Vagina (tissue), 2 donors: ENCODE measurements at regions not wholly inside any gene's neighbourhood (a gene's known extent, or its start where the extent isn't known, plus 50 kb on each side); places are given as distances from the start of the nearest gene placed in this dataset.

Experiments
- POLR2A ChIP-seq, 2 donors: fragments of 450-650 bp; IDR thresholded peaks; one replicate each; pipeline ENCODE4 v1.6.1; 2017; ENCODE audit warnings: antibody characterized with exemption in 2 of 2, mild to moderate bottlenecking in 2 of 2, moderate library complexity in 2 of 2
- TF ChIP-seq, protein P1 (sequence below), 3 experiments: fragments of 450-650 bp in 2 of 3; fragments of 200-600 bp in 1 of 3; sonication (generic) in 1 of 3; IDR thresholded peaks; one replicate each; pipeline ENCODE4 v1.5.1; 2017 to 2019; ENCODE audit warnings: antibody characterized with exemption in 3 of 3, mild to moderate bottlenecking in 2 of 3, moderate library complexity in 2 of 3

DNA sequence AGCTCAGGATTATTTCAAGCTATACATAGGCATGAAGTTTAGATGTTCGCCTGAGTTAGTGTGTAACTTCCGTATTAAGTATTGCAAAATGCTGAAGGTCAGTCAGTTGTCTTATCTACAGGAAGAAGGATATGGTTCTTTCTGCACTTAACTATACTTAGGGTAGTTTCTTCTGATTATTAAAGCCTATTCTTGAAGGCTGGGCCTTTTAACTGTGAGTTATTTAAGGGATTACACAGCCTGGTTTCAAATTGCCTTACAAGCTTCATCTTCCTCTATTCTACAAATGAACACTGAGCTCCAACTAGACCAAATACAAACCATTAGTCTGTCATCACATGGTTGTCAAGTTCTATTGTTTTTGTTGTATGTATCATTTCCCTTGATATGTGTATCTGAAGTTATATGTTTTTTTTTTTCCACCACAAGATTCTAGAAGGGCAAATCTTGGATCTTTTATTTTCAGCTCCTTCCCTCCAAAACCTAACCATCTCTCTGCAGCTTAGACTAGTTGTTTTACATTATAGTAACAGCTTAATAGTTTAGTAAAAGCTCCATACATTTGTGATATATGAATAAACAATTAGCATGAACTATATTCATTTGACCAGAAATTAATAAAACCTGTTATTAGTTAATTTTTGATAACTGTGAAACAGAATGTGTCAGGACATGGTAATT is 272.9 kb upstream of the KCNMB2 start:
- TF ChIP-seq, protein P1, sequence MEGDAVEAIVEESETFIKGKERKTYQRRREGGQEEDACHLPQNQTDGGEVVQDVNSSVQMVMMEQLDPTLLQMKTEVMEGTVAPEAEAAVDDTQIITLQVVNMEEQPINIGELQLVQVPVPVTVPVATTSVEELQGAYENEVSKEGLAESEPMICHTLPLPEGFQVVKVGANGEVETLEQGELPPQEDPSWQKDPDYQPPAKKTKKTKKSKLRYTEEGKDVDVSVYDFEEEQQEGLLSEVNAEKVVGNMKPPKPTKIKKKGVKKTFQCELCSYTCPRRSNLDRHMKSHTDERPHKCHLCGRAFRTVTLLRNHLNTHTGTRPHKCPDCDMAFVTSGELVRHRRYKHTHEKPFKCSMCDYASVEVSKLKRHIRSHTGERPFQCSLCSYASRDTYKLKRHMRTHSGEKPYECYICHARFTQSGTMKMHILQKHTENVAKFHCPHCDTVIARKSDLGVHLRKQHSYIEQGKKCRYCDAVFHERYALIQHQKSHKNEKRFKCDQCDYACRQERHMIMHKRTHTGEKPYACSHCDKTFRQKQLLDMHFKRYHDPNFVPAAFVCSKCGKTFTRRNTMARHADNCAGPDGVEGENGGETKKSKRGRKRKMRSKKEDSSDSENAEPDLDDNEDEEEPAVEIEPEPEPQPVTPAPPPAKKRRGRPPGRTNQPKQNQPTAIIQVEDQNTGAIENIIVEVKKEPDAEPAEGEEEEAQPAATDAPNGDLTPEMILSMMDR (IDR thresholded peaks at IDR 0.05), result no peak
- TF ChIP-seq POLR2A (IDR thresholded peaks at IDR 0.05), result no peak
